GM23338 (cell line): ENCODE measurements at regions not wholly inside any gene's neighbourhood (a gene's known extent, or its start where the extent isn't known, plus 50 kb on each side); places are given as distances from the start of the nearest gene placed in this dataset.
"Not testable (repeated sequence)": the region's sequence is repeated elsewhere in the genome, so short reads cannot be mapped to it uniquely, and the experiment has no call there.

Source experiments
- ATAC-seq: fragments of 200-7000 bp; cut with Tn5 transposase; 3 replicates; pipeline ENCODE4 v1.9.1; 2020
- DNase-seq: peaks from one replicate; pipeline ENCODE4 v3.0.0-alpha.2; 2015; ENCODE audit warnings: low spot score
- H2AFZ ChIP-seq: fragments of 200-600 bp; sonication (generic); 2 replicates; pipeline ENCODE4 v1.8.0; 2016; ENCODE audit warnings: antibody characterized with exemption, mild to moderate bottlenecking, moderate library complexity
- H3F3A ChIP-seq: fragments of 200-600 bp; sonication (generic); replicated peaks from 2 replicates; pipeline ENCODE4 v1.8.0; 2017; ENCODE audit warnings: antibody characterized with exemption, mixed run types, low read depth
- H3K27ac ChIP-seq: fragments of 200-600 bp; sonication (generic); 2 replicates; pipeline ENCODE4 v1.6.1; 2016; ENCODE audit warnings: low read depth
- H3K27me3 ChIP-seq: fragments of 200-600 bp; sonication (generic); 2 replicates; pipeline ENCODE4 v1.8.0; 2016; ENCODE audit warnings: mild to moderate bottlenecking, mixed run types, moderate library complexity; ENCODE audit not compliant: insufficient read depth
- H3K36me3 ChIP-seq: fragments of 200-600 bp; sonication (generic); 2 replicates; pipeline ENCODE4 v1.8.0; 2016; ENCODE audit warnings: mild to moderate bottlenecking; ENCODE audit not compliant: insufficient read depth
- H3K4me1 ChIP-seq: fragments of 200-600 bp; sonication (generic); 2 replicates; pipeline ENCODE4 v1.8.0; 2016; ENCODE audit warnings: mild to moderate bottlenecking, moderate library complexity; ENCODE audit not compliant: insufficient read depth
- H3K4me2 ChIP-seq: fragments of 200-600 bp; sonication (generic); 2 replicates; pipeline ENCODE4 v1.7.1; 2017; ENCODE audit warnings: mixed run types
- H3K4me3 ChIP-seq: fragments of 200-600 bp; sonication (generic); 2 replicates; pipeline ENCODE4 v1.6.1; 2016; ENCODE audit warnings: mixed run types
- H3K79me2 ChIP-seq: fragments of 200-600 bp; sonication (generic); replicated peaks from 2 replicates; pipeline ENCODE4 v1.8.0; 2017; ENCODE audit warnings: mild to moderate bottlenecking; ENCODE audit not compliant: insufficient read depth
- H3K9me2 ChIP-seq: fragments of 200-600 bp; sonication (generic); 2 replicates; pipeline ENCODE4 v1.8.0; 2017; ENCODE audit not compliant: insufficient read depth
- H4K20me1 ChIP-seq: fragments of 200-600 bp; sonication (generic); replicated peaks from 2 replicates; pipeline ENCODE4 v1.8.0; 2017; ENCODE audit warnings: mild to moderate bottlenecking; ENCODE audit not compliant: insufficient read depth
- H3K27ac Mint-ChIP-seq: 2 replicates; pipeline ENCODE4 v1.8.0; 2020; ENCODE audit warnings: inconsistent platforms, mild to moderate bottlenecking, moderate library complexity, mixed read lengths
- H3K27me3 Mint-ChIP-seq: 3 replicates; pipeline ENCODE4 v1.8.0; 2022; ENCODE audit warnings: low read depth, mild to moderate bottlenecking, moderate library complexity, mixed read lengths, inconsistent platforms; ENCODE audit not compliant: insufficient read depth, poor library complexity
- H3K36me3 Mint-ChIP-seq: 3 replicates; pipeline ENCODE4 v1.8.0; 2021; ENCODE audit warnings: low read depth, mild to moderate bottlenecking, inconsistent platforms, moderate library complexity, mixed read lengths
- H3K4me1 Mint-ChIP-seq: 3 replicates; pipeline ENCODE4 v1.8.0; 2020; ENCODE audit warnings: mild to moderate bottlenecking, inconsistent platforms, mixed read lengths
- H3K4me3 Mint-ChIP-seq: 3 replicates; pipeline ENCODE4 v1.8.0; 2021; ENCODE audit warnings: moderate library complexity, mild to moderate bottlenecking, inconsistent platforms, mixed read lengths
- H3K9me3 Mint-ChIP-seq: 3 replicates; pipeline ENCODE4 v1.8.0; 2020; ENCODE audit warnings: moderate library complexity, mild to moderate bottlenecking, inconsistent platforms, mixed read lengths
- CTCF ChIP-seq, 2 experiments: fragments of 200-600 bp in 1 of 2; sonication (generic) in 1 of 2; conservative IDR thresholded peaks; 2 replicates each; pipeline versions ENCODE4 v1.5.1 to v1.6.1; 2016 to 2017; ENCODE audit warnings: antibody characterized with exemption in 2 of 2, low read depth in 2 of 2, mild to moderate bottlenecking in 2 of 2, moderate library complexity in 1 of 2
- NANOG ChIP-seq: IDR thresholded peaks from 2 replicates; pipeline ENCODE4 v1.6.1; 2016; ENCODE audit warnings: antibody characterized with exemption, borderline replicate concordance
- POLR2AphosphoS5 ChIP-seq: IDR thresholded peaks from 2 replicates; pipeline ENCODE4 v1.6.1; 2016; ENCODE audit warnings: antibody characterized with exemption, low read depth
- STAT1 ChIP-seq: IDR thresholded peaks from one replicate; pipeline ENCODE4 v1.6.1; 2016; ENCODE audit warnings: antibody characterized with exemption; ENCODE audit not compliant: unreplicated experiment
- ZNF331 ChIP-seq: fragments of 250-450 bp; sonication (Bioruptor Pico); IDR thresholded peaks from 2 replicates; pipeline ENCODE4 v1.5.0; 2020; ENCODE audit warnings: low read depth, mild to moderate bottlenecking, moderate library complexity

GRCh38 chr2:238528953-238529781, 102.4 kb downstream of the ASB1 start:
- no peak overlapping the region for H3K4me2 ChIP-seq
- Mint-ChIP-seq H3K27ac (no peak overlapping the region), H3K9me3 (peaks cover 50% of the 10 kb centered on the region), H3K36me3 (peaks cover 28% of the 10 kb centered on the region), H3K4me1 (peaks cover 6% of the 10 kb centered on the region), H3K4me3 (no peak overlapping the region), H3K27me3 (peaks cover 7% of the 10 kb centered on the region)
- H3K4me1 ChIP-seq, result no peaks in the 10 kb centered on the region
- no peaks in the 10 kb centered on the region for H4K20me1 ChIP-seq
- ATAC-seq (no peak), DNase-seq (no peak)
- no peaks in the 10 kb centered on the region for H3K79me2 ChIP-seq
- H3K27ac ChIP-seq, result no peak overlapping the region
- H3K36me3 ChIP-seq, result no peaks in the 10 kb centered on the region
- TF ChIP-seq CTCF (conservative IDR thresholded peaks at IDR 0.05; ENCODE audit: low read depth in 2 of 2), result no peak
- TF ChIP-seq ZNF331 (CRISPR knock-in tag), result no peak
- no peak for TF ChIP-seq NANOG
- TF ChIP-seq STAT1, result no peak
- TF ChIP-seq POLR2AphosphoS5, result no peak
- H3K4me3 ChIP-seq, result no peak overlapping the region
- no peaks in the 10 kb centered on the region for H3K9me2 ChIP-seq
- no peaks in the 10 kb centered on the region for H3F3A ChIP-seq
- no peak overlapping the region for H2AFZ ChIP-seq
- no peaks in the 10 kb centered on the region for H3K27me3 ChIP-seq

- not testable (repeated sequence) for H4K20me1 ChIP-seq, H3K27me3 Mint-ChIP-seq, H3K9me2 ChIP-seq, H3K36me3 ChIP-seq, H3F3A ChIP-seq, H3K4me3 ChIP-seq, H3K4me3 Mint-ChIP-seq, H3K4me1 Mint-ChIP-seq, H3K27ac Mint-ChIP-seq, H3K27ac ChIP-seq, H3K27me3 ChIP-seq, H2AFZ ChIP-seq, ATAC-seq, H3K4me1 ChIP-seq, DNase-seq, H3K4me2 ChIP-seq, H3K79me2 ChIP-seq
- H3K36me3 Mint-ChIP-seq, result peaks cover 31% of the 10 kb centered on the region
- peaks cover 62% of the 10 kb centered on the region for H3K9me3 Mint-ChIP-seq
Observed at GRCh38 chr2:238531017-238531645, 104.4 kb downstream of the ASB1 start.

- H3K27ac Mint-ChIP-seq, H2AFZ ChIP-seq, H3K4me1 ChIP-seq, H3K4me2 ChIP-seq, H3F3A ChIP-seq, H3K4me3 ChIP-seq, H3K27ac ChIP-seq, H3K27me3 Mint-ChIP-seq, H3K36me3 ChIP-seq, H3K9me2 ChIP-seq, ATAC-seq, H3K4me3 Mint-ChIP-seq, H3K4me1 Mint-ChIP-seq, H3K27me3 ChIP-seq, H3K79me2 ChIP-seq, DNase-seq, H4K20me1 ChIP-seq: not testable (repeated sequence)
- Mint-ChIP-seq H3K36me3 (peaks cover 27% of the 10 kb centered on the region; the same call in 2 of the 3 replicates), H3K9me3 (peaks cover 87% of the 10 kb centered on the region)
Observed at GRCh38 chr2:238543732-238544131, 117.0 kb downstream of the ASB1 start.
